ENCODE measurements at regions not wholly inside any gene's neighbourhood (a gene's known extent, or its start where the extent isn't known, plus 50 kb on each side); places are given as distances from the start of the nearest gene placed in this dataset.

DNA sequence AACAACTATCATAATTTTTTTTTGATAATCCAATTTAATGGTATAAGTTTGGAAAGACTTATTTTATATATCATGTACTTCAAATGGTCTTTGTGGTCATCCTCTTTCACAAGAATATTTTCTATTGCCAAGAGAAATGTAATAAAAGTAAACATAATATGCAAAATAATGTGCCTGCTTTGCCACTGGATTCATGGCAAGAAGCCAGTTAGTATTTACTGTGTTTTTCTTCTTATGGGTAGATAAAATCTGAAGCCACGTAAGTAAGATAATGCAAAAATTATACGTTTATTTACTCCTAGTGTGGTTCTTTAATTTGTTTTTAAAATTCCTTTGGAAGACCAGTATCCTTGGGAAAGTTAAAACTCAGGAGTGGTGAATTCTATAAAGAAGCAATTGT lies 258.5 kb downstream of the ARL4A start:
- no peak for DNase-seq

DNA sequence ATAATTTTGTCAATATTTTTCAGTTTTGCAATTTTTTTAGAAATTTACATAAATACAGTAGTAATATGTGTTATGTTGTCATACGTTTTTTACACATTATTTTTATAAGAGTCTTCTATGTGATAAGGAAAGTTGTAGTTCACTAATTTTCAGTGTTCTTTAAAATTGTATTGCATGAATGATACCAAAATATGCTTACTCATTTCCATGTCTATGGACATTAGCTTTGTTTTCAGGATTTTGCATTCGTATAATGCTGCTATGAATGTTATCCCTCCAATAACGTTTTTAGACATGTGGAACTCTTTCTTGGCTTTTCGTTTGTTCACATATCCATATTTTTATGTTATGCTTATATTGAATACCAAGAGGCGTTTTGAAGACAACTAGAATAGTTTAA lies 260.0 kb downstream of the ARL4A start:
- no peak for DNase-seq

DNA sequence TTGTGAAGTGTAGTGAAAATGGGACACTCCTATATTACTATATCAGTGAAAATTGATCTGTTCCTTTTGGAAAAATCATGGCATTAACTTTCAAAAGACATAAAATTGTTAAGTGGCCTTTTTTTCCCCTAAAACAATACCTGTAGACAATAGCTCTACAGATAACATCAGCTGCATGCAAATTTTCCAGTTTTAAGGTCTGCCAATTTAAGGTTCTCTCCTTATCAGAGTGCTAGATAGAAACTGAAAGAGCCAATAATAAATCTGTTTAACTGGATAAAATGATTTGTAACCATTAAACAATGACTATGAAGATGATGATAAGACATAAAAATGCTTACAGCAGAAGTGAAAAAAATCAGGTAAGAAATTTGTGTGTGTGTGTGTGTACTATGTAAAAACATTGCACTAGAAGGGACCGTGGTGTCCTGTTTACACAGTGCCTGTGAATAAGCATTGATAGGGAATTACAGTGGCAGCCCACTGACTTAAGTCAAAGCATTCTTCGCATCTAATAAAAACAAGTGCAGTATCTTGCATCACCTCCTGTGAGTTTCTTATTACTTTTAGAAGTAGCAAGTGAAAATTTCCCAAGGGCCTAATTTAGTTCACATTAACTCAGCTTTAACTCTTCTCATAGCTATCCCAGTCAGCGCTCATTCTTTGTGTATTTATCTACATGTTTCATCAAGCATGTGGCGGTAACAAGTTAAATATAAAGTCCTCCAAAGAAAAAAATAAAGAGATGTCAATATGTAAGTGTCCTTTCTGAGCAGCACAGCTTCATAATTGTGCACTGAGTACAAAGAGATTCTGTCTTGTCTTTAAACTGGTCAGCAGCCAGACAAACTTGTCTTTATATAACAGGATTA lies 261.9 kb downstream of the ARL4A start:
- DNase-seq: no peak

DNA sequence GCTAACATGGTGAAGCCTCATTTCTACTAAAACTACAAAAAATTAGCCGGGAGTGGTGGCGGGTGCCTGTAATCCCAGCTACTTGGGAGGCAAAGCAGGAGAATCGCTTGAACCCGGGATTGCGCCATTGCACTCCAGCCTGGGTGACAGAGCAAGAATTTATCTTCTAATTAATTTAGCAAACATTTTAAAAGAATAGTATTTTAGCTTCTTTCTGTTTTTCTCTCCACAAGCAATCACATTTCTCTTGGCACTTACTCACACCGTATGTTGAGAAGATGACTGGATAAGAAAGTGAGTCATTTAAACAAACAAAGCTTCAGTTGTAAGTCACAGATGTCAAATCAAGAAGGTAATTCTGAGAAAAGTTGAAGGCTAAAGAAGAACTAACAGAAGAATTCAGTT lies 264.0 kb downstream of the ARL4A start:
- no peak for DNase-seq

DNA sequence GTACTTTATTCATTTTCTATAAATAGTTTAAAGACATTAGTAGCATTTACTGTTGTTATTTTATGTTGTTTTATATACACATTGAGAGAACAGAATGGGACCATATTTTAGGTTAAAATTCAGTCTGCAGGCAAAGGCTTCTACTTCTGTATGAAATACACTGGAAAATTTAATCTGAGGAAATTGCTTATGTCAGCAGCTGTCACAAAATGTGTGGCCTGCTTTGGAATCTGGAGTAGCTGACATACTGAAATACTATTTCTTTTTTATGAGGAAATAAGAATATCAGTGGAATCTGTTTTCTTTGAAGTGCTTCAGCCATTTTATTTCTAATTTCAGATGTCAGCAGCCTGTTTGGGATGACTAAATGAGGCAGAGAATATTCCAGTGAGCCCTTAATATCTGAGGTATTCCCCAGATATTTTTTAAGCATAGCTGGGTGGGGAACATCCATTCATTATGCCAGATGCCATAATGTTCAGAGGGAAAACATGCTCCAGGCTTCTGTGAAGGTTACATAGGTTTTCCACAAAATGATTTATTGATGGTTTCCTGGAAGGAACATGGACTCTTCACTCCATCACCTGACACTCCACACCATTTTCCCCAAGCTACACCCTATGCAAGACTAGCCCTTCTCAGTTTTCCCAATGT lies 267.1 kb downstream of the ARL4A start:
- no peak for DNase-seq

DNA sequence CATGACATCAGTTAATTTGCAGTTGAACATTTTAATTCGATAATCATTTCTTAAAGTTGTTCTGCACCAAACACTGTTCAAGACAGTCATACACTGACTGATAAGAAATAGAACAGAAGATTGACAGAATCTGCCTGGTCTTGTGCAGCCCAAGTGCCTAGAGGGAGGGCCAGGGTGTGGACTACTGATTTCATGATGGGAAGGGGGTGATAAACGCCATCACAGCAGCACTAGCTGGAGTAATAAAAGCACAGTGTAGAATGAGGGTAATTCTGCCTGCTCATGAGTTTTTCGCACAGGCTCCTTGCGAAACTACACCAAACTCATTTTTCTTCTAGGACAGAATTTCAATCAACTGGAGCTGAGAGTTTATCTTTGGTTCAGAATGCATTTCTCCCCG lies 270.1 kb downstream of the ARL4A start:
- no peak for DNase-seq

DNA sequence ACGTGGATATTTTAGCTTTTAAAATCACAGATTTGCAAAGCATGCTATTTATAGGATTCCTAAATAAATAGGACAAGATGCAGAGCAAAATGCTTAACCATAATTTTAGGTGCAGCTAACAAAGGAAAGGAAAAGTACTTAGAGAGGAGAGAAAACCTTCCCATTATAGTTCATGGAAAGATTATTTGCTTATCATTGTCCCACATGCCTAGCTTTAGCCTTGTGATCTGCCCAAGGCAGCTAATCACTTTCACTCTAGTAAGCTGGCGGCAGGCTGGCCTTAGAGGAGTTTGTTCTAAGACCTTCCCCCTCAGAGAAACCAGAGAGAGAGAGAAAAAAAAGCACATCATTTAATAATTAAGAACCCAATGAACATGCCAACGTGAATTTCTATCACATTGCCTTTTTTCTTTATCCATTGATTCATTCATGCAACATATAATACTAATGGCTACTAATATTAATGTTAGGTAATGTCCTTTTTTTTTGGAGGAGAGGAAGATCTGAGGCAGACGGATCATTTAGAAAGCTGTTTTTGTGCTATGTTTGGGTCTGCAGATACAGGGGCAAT lies 274.6 kb downstream of the ARL4A start:
- DNase-seq: no peak

DNA sequence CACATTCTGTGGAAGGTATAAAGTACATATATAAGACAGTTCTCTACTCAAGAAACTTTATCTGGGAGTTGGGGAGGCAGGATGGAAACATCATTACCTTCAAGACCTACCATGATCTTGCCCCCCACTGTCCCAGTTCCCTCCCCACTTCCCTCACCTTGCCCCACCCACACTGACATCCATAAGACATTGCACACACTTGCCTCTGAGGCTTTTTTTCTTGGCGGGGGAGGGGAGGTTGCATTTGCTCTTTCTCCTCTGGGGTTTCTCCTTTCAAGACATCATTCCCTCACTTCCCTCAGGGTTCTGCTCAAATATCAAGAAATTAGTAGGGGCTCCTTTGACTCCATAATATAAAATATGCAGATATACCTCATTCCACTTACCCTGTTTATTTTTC lies 276.0 kb downstream of the ARL4A start:
- DNase-seq: no peak

DNA sequence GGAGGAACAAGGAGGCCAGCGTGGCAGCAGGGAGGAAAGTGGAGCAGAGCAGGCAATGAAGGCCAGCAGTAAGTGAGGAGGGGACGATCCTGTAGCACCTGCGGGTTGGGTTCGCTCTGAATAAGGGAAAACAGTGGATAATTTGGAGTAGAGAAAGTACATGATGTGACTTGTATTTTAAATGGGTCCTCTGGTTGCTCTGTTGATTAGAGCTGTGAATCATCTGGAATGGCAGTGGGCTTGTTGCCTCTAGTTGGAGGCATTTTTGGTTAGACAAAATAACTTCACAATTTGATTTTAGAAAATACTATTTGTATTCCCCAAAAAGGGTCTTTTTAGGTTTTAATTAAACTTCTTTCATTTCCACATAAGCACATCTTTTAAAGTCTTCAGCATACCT lies 277.4 kb downstream of the ARL4A start:
- DNase-seq: no peak

DNA sequence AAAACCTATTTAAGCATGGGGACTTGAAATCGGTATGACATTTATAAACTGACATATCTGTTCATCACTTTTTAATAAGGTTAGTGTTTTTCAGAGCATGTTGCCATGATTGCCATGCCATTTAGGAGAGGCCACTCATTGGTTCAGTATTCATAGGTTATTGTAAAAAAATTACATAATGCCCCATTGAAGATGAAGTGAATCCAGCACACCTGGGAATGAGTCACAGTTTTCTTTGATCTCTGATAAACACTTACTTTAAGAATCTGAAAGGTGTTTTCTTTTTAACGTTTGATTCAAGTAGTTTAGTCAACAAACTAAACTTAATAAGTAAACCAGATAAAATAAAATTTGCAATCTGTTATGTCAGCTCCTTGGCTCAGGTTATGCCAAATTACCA lies 278.3 kb downstream of the ARL4A start:
- DNase-seq: no peak

DNA sequence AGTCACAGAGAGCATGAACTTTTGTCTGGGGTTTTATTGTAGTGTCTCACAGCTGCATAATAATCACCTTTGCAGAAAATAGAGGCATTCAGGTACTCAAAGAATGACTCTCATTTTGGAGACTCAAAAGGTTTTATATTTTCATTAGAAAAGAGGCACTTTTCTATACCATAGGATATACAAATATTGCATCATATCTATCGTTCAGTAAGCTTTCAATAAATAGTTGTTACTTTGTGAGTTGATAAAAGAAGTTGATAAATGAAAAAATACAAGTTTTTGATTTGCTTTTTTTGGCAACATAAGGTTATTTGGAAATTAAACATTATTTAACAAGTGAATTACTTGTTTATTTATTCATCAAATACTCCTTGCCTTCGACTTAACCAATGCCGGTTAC lies 279.9 kb downstream of the ARL4A start:
- no peak for DNase-seq

DNA sequence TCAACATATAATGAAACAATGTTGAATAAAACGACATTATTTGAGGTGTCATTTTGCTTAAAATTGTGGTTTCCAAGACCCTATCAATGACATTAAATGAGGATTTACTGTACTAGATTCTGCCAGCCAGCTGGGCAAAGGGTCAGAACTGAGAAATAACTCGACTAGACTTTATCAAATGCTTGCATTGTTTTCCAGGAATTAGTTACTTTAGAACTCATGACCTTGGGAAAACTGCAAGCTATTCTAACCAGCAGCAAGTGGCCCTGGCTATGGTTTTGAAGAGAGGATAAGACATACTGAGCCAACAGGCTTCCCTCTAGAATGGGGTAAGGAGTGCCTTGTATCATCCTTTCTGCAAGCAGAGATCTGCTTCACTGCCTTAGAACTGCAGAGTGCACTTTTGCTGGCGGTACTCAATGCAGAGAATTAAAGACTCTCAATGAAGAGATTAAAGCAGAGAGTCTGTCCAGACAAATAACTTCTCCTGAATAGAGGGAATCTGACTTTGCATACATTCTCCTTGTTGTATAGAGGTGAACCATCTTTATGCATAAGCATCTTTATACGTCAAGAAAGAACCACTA lies 281.5 kb downstream of the ARL4A start:
- DNase-seq: no peak

DNA sequence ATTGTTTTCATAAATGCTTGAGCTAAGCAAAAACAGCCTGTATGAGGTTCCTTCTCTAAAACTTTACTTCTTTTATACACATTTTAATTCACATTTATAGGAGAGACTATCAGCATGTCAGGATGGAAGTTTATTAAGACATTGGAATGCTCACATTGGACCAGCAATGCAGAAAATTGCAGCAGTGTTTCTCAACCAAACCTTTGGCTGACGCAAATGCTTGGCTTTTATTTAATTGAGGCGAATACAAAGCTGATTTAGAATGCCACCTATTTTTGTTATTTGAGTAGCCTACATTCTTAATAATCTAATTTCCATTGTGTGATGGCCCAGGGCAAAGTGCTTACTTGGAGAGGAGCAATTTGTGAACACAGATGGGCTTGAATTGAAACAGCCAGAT lies 283.2 kb downstream of the ARL4A start:
- DNase-seq: no peak

DNA sequence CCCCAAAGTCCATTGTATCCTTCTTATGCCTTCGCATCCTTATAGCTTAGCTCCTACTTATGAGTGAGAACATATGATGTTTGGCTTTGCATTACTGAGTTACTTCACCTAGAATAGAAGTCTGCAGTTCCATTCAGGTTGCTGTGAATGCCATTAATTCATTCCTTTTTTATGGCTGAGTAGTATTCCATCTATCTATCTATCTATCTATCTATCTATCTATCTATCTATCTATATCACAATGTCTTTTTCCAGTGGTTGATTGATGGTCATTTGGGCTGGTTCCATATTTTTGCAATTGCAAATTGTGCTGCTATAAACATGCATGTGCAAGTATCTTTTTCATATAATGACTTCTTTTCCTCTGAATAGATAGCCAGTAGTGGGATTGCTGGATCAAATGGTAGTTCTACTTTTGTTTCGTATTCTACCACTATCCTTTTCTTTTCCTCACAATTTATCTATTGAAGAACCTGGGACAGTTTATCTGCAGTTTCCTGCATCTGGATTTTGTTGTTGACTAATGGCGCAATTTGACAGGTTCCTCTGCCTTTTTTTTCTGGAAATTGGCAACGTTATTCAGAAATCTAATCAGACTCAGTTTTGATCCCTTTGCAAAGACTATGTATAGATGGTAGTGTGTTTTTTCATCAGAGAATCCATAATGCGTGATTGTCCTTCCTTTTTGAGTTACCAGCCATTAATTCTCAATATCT lies 287.2 kb downstream of the ARL4A start:
- no peak for DNase-seq

DNA sequence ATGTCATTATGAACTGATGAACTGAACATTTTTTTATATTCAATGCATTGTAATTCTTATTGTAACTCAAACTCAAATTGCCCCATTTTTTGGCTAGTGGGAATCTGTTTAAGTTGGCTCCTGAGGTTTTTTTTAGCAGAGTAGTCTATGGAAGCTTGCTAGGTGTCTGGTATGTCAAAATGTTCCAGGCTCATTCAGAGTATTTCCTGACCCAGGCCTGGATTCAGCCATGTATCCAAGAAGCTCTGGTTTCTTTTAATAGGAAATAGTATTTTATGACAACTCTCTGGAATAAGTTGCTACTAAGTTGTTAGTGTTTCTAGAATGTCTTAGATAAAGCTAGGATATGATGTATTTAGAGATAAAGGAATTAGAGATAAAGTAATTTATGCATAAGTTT lies 288.0 kb downstream of the ARL4A start:
- DNase-seq: no peak

DNA sequence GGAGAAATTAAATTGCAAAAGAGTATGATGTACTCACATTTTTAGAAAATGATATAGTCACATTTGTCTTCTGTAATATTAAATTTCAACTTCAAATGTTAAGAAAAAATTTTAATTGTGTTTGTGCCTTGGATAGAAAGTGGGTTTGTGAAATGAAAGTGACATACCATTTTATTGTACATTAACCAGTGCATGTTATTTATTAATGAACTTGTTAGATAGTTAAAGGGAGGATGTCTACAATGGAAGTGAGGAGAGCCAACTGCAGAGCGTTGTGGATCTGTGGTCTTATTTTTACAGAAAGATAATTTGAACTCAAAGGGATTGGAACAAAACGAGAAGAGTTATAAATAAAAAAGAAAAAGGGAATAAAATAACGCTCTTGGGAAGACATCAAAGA lies 291.7 kb downstream of the ARL4A start:
- no peak for DNase-seq

DNA sequence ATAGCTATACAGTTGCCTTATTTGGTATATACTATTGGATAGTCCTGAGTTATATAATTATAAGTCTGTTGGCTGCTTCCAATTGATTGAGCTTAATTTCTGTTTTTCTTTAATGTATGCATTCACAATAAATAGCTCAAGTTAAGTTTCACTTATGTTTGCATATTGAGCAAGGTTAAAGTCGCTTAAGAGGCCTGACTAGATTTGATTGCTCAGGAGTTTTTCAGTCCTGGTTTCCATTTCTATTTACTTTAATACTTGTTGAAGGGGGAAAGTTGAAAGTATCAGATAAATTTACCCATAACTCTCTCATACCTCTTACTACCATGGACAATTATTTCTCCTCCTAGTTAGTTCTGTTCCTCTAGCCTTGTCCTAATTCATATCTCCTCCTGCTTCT lies 294.7 kb downstream of the ARL4A start:
- no peak for DNase-seq

DNA sequence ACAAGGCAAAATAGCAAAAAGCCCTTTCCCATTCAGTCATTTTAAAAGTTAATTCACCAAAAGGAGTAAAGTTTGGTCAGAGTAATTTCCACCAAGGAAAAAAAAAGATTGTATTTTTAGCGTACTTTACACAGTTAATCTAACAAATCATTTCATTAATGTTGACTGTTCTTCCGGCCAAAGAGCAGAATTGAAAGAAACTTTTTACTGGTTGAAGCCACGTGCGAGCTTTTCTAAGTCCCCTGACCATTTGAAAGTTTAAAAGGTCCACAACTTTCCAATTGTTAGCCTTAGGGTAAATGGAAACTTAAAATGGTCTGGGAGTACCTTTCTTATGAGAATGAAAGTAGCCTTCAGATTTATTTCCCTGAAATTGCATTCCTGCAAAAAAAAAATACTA lies 296.7 kb downstream of the ARL4A start:
- no peak for DNase-seq

DNA sequence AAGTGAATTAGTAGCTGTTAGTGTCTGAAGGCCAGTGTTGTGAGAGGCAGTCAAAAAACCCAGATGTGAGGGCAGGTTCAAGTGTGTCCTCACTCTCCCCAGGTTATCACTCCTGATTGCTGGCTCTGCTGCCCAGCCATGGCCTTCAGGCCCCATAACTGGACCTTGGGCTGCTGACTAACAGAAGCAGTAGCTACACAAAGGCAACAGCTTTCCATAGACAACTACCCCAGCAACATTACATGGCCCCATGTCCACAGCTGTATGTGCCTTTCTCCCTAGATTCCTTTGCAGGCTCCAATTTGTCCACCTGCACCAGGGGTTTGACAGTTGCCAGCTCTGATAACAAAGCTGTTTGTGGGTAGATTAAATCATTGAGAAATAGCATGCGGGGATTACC lies 297.8 kb downstream of the ARL4A start:
- no peak for DNase-seq

DNA sequence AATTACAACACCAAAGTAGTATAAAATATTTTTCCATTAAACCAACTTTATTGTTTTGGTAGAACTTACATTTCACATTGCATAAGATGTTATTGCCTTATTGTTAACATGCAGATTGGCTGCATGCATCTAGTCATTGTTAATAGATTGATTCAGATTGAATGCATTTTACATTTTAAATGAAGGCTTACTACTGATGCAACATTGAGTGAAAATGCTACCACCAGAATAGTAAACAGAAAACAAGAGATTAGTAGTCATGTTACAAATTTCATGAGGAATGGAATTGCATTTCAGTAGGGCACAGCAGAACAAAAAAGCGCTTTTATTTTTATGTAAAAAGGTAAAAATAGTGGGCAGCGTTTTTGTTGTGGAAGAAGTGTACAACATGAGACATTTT lies 298.3 kb downstream of the ARL4A start:
- no peak for DNase-seq

DNA sequence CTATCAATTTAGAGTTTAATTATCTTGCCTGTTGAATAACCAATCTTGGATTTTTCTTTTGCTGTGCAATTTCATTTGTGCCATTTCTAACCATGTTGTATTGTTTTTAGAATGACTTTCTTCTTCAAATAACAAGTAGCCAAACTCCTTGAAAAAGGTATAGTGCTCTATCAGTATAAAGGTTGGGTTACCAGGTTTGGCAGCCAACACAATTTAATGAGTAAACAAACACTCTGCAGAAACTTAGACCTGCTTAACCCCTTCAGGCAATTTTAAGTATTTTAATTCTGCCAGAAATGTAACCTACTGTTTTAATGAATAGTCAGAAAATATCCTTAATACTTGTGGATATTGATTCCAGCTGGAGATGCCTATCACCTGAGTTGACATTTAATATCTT lies 299.8 kb downstream of the ARL4A start:
- DNase-seq: no peak

DNA sequence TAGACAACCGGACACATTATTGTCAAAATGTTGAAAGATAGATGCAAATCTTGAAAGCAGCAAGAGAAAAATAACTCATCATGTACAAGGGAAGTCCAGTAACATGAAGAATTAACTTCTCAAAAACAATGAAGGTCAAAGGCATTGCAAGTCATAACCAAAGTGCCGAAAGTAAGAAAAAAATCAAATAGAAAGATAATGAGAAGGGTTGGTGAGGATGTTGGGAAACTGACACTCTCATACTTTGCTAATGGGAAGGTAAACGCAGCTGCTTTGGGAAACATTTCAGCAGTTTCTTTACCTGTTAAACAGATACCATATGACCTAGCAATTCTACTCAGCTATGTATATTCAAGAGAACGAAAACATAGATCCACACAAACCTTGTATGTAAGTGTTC lies 303.0 kb downstream of the ARL4A start:
- DNase-seq: no peak

DNA sequence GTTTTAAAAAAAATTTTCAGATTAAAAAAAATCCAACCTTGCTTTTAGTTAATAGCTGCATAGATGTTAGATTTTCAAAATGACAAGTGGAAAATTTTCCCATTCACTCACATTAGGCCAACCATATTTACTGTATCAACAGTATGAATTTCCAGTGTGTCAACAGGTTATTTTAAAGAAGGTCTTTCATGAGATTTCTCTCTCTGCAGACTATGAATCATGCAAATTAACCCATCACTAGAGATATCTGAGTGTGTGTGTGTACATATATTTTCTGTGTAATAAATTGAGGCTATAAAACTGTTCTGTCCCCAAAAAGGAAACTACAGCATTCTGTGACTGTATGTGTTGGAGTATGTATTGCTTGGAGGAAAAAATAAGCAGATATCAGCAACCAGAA lies 305.6 kb downstream of the ARL4A start:
- DNase-seq: no peak

All from hindlimb muscle (tissue), 1 donor.